Right lobe of liver (tissue), 4 donors: ENCODE measurements at regions not wholly inside any gene's neighbourhood (a gene's known extent, or its start where the extent isn't known, plus 50 kb on each side); places are given as distances from the start of the nearest gene placed in this dataset.

Source experiments
- POLR2A ChIP-seq: fragments of 450-650 bp; IDR thresholded peaks from one replicate; pipeline ENCODE4 v1.6.1; 2017; ENCODE audit warnings: antibody characterized with exemption, mild to moderate bottlenecking
- TF ChIP-seq, protein P1 (sequence below), 4 donors: fragments of 200-600 bp in 3 of 4; fragments of 450-650 bp in 1 of 4; IDR thresholded peaks; one replicate each; pipeline versions ENCODE4 v1.5.1 to v1.8.0; 2016 to 2022; ENCODE audit warnings: antibody characterized with exemption in 4 of 4, mild to moderate bottlenecking in 2 of 4
- donor health status: DM: no; HTN: no; CAD: no.
- donor health status: DM: no; HTN: no; CAD: no.
- donor health status: DM: no; HTN: yes; CAD: no.

DNA sequence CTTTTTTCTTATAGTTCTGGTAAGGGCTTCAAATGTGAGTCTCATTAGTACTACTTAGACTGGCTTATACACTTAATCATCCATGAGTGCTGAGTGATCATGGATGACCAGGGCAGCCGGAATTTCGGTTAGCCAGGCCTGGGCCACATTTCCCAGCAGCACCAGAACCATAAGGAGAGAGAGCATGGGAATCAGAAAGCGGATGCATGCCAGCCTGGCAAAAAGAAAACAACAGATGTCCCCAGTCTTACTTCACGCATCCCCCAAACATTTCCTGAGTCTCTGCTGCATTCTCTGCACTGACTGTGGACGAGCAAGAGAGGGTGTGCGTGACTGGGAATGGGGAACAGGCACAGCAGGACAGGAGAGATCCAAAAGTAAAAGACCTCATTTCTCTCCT is 371.1 kb upstream of the ZNF608 start:
- no peak for TF ChIP-seq POLR2A
- TF ChIP-seq, protein P1, sequence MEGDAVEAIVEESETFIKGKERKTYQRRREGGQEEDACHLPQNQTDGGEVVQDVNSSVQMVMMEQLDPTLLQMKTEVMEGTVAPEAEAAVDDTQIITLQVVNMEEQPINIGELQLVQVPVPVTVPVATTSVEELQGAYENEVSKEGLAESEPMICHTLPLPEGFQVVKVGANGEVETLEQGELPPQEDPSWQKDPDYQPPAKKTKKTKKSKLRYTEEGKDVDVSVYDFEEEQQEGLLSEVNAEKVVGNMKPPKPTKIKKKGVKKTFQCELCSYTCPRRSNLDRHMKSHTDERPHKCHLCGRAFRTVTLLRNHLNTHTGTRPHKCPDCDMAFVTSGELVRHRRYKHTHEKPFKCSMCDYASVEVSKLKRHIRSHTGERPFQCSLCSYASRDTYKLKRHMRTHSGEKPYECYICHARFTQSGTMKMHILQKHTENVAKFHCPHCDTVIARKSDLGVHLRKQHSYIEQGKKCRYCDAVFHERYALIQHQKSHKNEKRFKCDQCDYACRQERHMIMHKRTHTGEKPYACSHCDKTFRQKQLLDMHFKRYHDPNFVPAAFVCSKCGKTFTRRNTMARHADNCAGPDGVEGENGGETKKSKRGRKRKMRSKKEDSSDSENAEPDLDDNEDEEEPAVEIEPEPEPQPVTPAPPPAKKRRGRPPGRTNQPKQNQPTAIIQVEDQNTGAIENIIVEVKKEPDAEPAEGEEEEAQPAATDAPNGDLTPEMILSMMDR (IDR thresholded peaks at IDR 0.05), result no peak
